CD14-positive monocyte (primary cell): ENCODE measurements at regions not wholly inside any gene's neighbourhood (a gene's known extent, or its start where the extent isn't known, plus 50 kb on each side); places are given as distances from the start of the nearest gene placed in this dataset.

Experiments
- DNase-seq, 3 donors: peaks; one replicate each; pipeline ENCODE4 v3.0.0-alpha.2; 2011 to 2022
- H2AFZ ChIP-seq: 2 replicates; pipeline ENCODE4 v1.6.0; 2012; ENCODE audit warnings: mild to moderate bottlenecking, low read depth, low read length, inconsistent platforms; ENCODE audit not compliant: insufficient read depth, poor library complexity, severe bottlenecking
- H3K27ac ChIP-seq, 2 donors: 1 replicate in 1 of 2; 2 replicates in 1 of 2; pipeline ENCODE4 v1.5.1; 2012 to 2013; ENCODE audit warnings: low read length in 2 of 2, control low read depth in 1 of 2, inconsistent platforms in 1 of 2, low read depth in 1 of 2, mild to moderate bottlenecking in 1 of 2
- H3K27me3 ChIP-seq, 2 donors: one replicate each; pipeline versions ENCODE4 v1.6.0 to v1.6.1; 2011 to 2013; ENCODE audit warnings: low read length in 2 of 2; ENCODE audit not compliant: control insufficient read depth in 2 of 2, insufficient read depth in 2 of 2
- H3K36me3 ChIP-seq, 2 donors: replicated peaks in 1 of 2; 1 replicate in 1 of 2; 2 replicates in 1 of 2; pipeline versions ENCODE4 v1.5.1 to v1.6.1; 2012 to 2013; ENCODE audit warnings: low read length in 2 of 2, control low read depth in 1 of 2, inconsistent platforms in 1 of 2, mild to moderate bottlenecking in 1 of 2; ENCODE audit not compliant: insufficient read depth in 2 of 2, control insufficient read depth in 1 of 2
- H3K4me1 ChIP-seq, 2 donors: 1 replicate in 1 of 2; 2 replicates in 1 of 2; pipeline versions ENCODE4 v1.5.1 to v1.6.1; 2012 to 2013; ENCODE audit warnings: low read length in 2 of 2, control low read depth in 1 of 2, inconsistent platforms in 1 of 2, mild to moderate bottlenecking in 1 of 2, moderate library complexity in 1 of 2; ENCODE audit not compliant: insufficient read depth in 2 of 2, control insufficient read depth in 1 of 2
- H3K4me2 ChIP-seq: replicated peaks from 2 replicates; pipeline ENCODE3; 2012; ENCODE audit warnings: low read length, moderate library complexity, mild to moderate bottlenecking; ENCODE audit not compliant: poor library complexity, severe bottlenecking; ENCODE audit errors: extremely low read depth
- H3K4me3 ChIP-seq, 3 experiments: fragments of 200-600 bp in 1 of 3; sonication (generic) in 1 of 3; replicated peaks in 1 of 3; 1 replicate in 2 of 3; 2 replicates in 1 of 3; pipeline ENCODE4 v1.5.1; 2011 to 2013; ENCODE audit warnings: low read length in 3 of 3, mild to moderate bottlenecking in 3 of 3, control low read depth in 2 of 3, low read depth in 2 of 3, inconsistent platforms in 1 of 3, moderate library complexity in 1 of 3
- H3K79me2 ChIP-seq: 2 replicates; pipeline ENCODE4 v1.6.0; 2012; ENCODE audit warnings: mild to moderate bottlenecking, control low read depth, inconsistent platforms, low read length, moderate library complexity; ENCODE audit not compliant: insufficient read depth
- H3K9ac ChIP-seq: 2 replicates; pipeline ENCODE4 v1.6.0; 2017; ENCODE audit warnings: low read length, mild to moderate bottlenecking; ENCODE audit not compliant: insufficient read depth, poor library complexity, severe bottlenecking
- H3K9me3 ChIP-seq, 2 donors: replicated peaks in 1 of 2; 1 replicate in 1 of 2; 2 replicates in 1 of 2; pipeline versions ENCODE4 v1.5.1 to v1.6.1; 2012 to 2013; ENCODE audit warnings: low read length in 2 of 2, control low read depth in 1 of 2; ENCODE audit not compliant: control insufficient read depth in 1 of 2, insufficient read depth in 1 of 2
- H4K20me1 ChIP-seq: 2 replicates; pipeline ENCODE4 v1.6.0; 2012; ENCODE audit warnings: mild to moderate bottlenecking, low read length, control low read depth, moderate library complexity; ENCODE audit not compliant: insufficient read depth
- H3K27ac Mint-ChIP-seq, 7 donors: one replicate each; pipeline ENCODE4 v1.8.0; 2020; ENCODE audit warnings: mild to moderate bottlenecking in 7 of 7, mixed read lengths in 7 of 7, moderate library complexity in 6 of 7, inconsistent platforms in 2 of 7
- H3K27me3 Mint-ChIP-seq, 3 donors: one replicate each; pipeline ENCODE4 v1.8.0; 2021 to 2022; ENCODE audit warnings: low read depth in 3 of 3, mild to moderate bottlenecking in 3 of 3, mixed read lengths in 3 of 3, moderate library complexity in 3 of 3, inconsistent platforms in 1 of 3
- H3K36me3 Mint-ChIP-seq, 2 donors: one replicate each; pipeline ENCODE4 v1.8.0; 2020; ENCODE audit warnings: mixed read lengths in 2 of 2, inconsistent platforms in 1 of 2, mild to moderate bottlenecking in 1 of 2
- H3K4me1 Mint-ChIP-seq: one replicate; pipeline ENCODE4 v1.8.0; 2020; ENCODE audit warnings: mild to moderate bottlenecking, mixed read lengths
- H3K4me3 Mint-ChIP-seq, 2 donors: one replicate each; pipeline ENCODE4 v1.8.0; 2020; ENCODE audit warnings: mild to moderate bottlenecking in 2 of 2, mixed read lengths in 2 of 2, moderate library complexity in 1 of 2
- H3K9me3 Mint-ChIP-seq, 7 donors: one replicate each; pipeline ENCODE4 v1.8.0; 2020 to 2022; ENCODE audit warnings: mixed read lengths in 7 of 7, mild to moderate bottlenecking in 6 of 7, moderate library complexity in 6 of 7, inconsistent platforms in 2 of 7
- CTCF ChIP-seq: fragments of 200-600 bp; IDR thresholded peaks from one replicate; pipeline ENCODE4 v1.8.0; 2022; ENCODE audit warnings: antibody characterized with exemption, mild to moderate bottlenecking
- WGBS: methylation state at CpG from one replicate; pipeline ENCODE4 v1.1.5; 2013; ENCODE audit warnings: missing lambda C conversion rate; ENCODE audit not compliant: insufficient coverage; 5-methylcytosine and 5-hydroxymethylcytosine counted together
- intact Hi-C, 2 donors: fragments of 100-400 bp; cut with micrococcal nuclease; formaldehyde crosslinking; loops; one replicate each; pipeline versions ENCODE4 v1.15.0 to v1.15.1; 2023

- Histone ChIP-seq H3K27ac (no peak overlapping the region), H3K4me1 (no peaks in the 10 kb centered on the region), H3K4me2 (no peak overlapping the region), H3K4me3 (no peak overlapping the region), H3K79me2 (no peaks in the 10 kb centered on the region), H3K27me3 (no peaks in the 10 kb centered on the region), H3K36me3 (no peaks in the 10 kb centered on the region), H3K9ac (no peak overlapping the region), H2AFZ (no peak overlapping the region), H3K9me3 (no peaks in the 10 kb centered on the region), H4K20me1 (no peaks in the 10 kb centered on the region)
- H3K9me3 Mint-ChIP-seq = peaks cover 0 to 4% (median 1%) of the 10 kb centered on the region in 7 donors
- H3K27ac Mint-ChIP-seq = no peak overlapping the region
- H3K27me3 Mint-ChIP-seq = no peaks in the 10 kb centered on the region
- no peak overlapping the region for H3K4me3 Mint-ChIP-seq
- H3K4me1 Mint-ChIP-seq = no peaks in the 10 kb centered on the region
- intact Hi-C loops = no loop called here
- no peak for TF ChIP-seq CTCF
- H3K36me3 Mint-ChIP-seq = no peaks in the 10 kb centered on the region
- DNase-seq = no peak
Observed at GRCh38 chr3:117932441-117932840, 1102.2 kb downstream of the IGSF11 start.

- Histone ChIP-seq H3K4me1 (no peaks in the 10 kb centered on the region), H3K9ac (no peak overlapping the region), H4K20me1 (no peaks in the 10 kb centered on the region), H3K4me2 (no peak overlapping the region), H3K9me3 (no peaks in the 10 kb centered on the region), H3K36me3 (no peaks in the 10 kb centered on the region), H3K4me3 (no peak overlapping the region), H3K27ac (no peak overlapping the region), H2AFZ (no peak overlapping the region), H3K27me3 (no peaks in the 10 kb centered on the region), H3K79me2 (no peaks in the 10 kb centered on the region)
- DNase-seq = no peak
- Mint-ChIP-seq H3K9me3 (peaks cover 0 to 8% (median 3%) of the 10 kb centered on the region in 7 donors), H3K27ac (no peak overlapping the region), H3K27me3 (no peaks in the 10 kb centered on the region), H3K4me1 (no peaks in the 10 kb centered on the region), H3K4me3 (no peak overlapping the region), H3K36me3 (no peaks in the 10 kb centered on the region)
- no peak for TF ChIP-seq CTCF
- no CpG with 5 or more reads among the region's 4 CpGs for WGBS
- intact Hi-C loops = no loop called here
Observed at GRCh38 chr3:117936159-117936558, 1098.5 kb downstream of the IGSF11 start.
